H9 (cell line): ENCODE measurements at regions not wholly inside any gene's neighbourhood (a gene's known extent, or its start where the extent isn't known, plus 50 kb on each side); places are given as distances from the start of the nearest gene placed in this dataset.

Source experiments
- DNase-seq: peaks from one replicate; pipeline ENCODE4 v3.0.0-alpha.2; 2017
- H2AFZ ChIP-seq: one replicate; pipeline ENCODE4 v1.6.1; 2013; ENCODE audit warnings: mild to moderate bottlenecking, low read length, control low read depth, moderate library complexity
- H2AK5ac ChIP-seq: 2 replicates; pipeline ENCODE4 v1.6.1; 2013; ENCODE audit warnings: low read length, control low read depth, mixed read lengths; ENCODE audit not compliant: insufficient read length
- H2BK120ac ChIP-seq: one replicate; pipeline ENCODE4 v1.6.1; 2013; ENCODE audit warnings: low read depth, mild to moderate bottlenecking, low read length, control low read depth, inconsistent platforms; ENCODE audit not compliant: poor library complexity, severe bottlenecking
- H2BK12ac ChIP-seq: 2 replicates; pipeline ENCODE4 v1.6.1; 2013; ENCODE audit warnings: low read length, control low read depth, mixed read lengths, low read depth; ENCODE audit not compliant: insufficient read length
- H2BK15ac ChIP-seq: 2 replicates; pipeline ENCODE4 v1.6.1; 2013; ENCODE audit warnings: low read depth, low read length, control low read depth
- H2BK20ac ChIP-seq: one replicate; pipeline ENCODE4 v1.6.1; 2013; ENCODE audit warnings: low read depth, mild to moderate bottlenecking, low read length, control low read depth, inconsistent platforms; ENCODE audit not compliant: poor library complexity, severe bottlenecking
- H2BK5ac ChIP-seq: 2 replicates; pipeline ENCODE4 v1.6.1; 2013; ENCODE audit warnings: low read length, control low read depth, mixed read lengths; ENCODE audit not compliant: insufficient read length
- H3K14ac ChIP-seq: 2 replicates; pipeline ENCODE4 v1.6.1; 2013; ENCODE audit warnings: low read length, control low read depth; ENCODE audit not compliant: insufficient read depth
- H3K18ac ChIP-seq: 2 replicates; pipeline ENCODE4 v1.6.1; 2013; ENCODE audit warnings: low read depth, mild to moderate bottlenecking, mixed read lengths, low read length, control low read depth; ENCODE audit not compliant: insufficient read length
- H3K23ac ChIP-seq: 2 replicates; pipeline ENCODE4 v1.6.1; 2013; ENCODE audit warnings: low read length, control low read depth, mixed read lengths, low read depth; ENCODE audit not compliant: insufficient read length
- H3K23me2 ChIP-seq: 2 replicates; pipeline ENCODE4 v1.6.1; 2013; ENCODE audit warnings: low read depth, mild to moderate bottlenecking, mixed read lengths, low read length, control low read depth; ENCODE audit not compliant: insufficient read length, poor library complexity, severe bottlenecking
- H3K27ac ChIP-seq: 2 replicates; pipeline ENCODE4 v1.5.1; 2013; ENCODE audit warnings: low read length, control low read depth, mixed read lengths, low read depth; ENCODE audit not compliant: insufficient read length
- H3K27me3 ChIP-seq: 2 replicates; pipeline ENCODE4 v1.6.1; 2013; ENCODE audit warnings: low read length, control low read depth, inconsistent platforms; ENCODE audit not compliant: insufficient read depth
- H3K4ac ChIP-seq: 2 replicates; pipeline ENCODE4 v1.6.1; 2013; ENCODE audit warnings: low read depth, mild to moderate bottlenecking, control low read depth, inconsistent platforms, low read length, moderate library complexity
- H3K4me1 ChIP-seq: 2 replicates; pipeline ENCODE4 v1.6.1; 2013; ENCODE audit warnings: low read length, control low read depth, inconsistent platforms; ENCODE audit not compliant: insufficient read depth
- H3K4me2 ChIP-seq: 2 replicates; pipeline ENCODE4 v1.6.1; 2013; ENCODE audit warnings: low read length, control low read depth, mixed read lengths; ENCODE audit not compliant: insufficient read length, insufficient read depth
- H3K56ac ChIP-seq: 2 replicates; pipeline ENCODE4 v1.6.1; 2013; ENCODE audit warnings: low read depth, mild to moderate bottlenecking, mixed read lengths, low read length, control low read depth; ENCODE audit not compliant: insufficient read length
- H3K79me1 ChIP-seq: 2 replicates; pipeline ENCODE4 v1.6.1; 2013; ENCODE audit warnings: low read depth, mild to moderate bottlenecking, moderate library complexity, low read length, control low read depth, inconsistent platforms; ENCODE audit not compliant: insufficient read depth, poor library complexity, severe bottlenecking
- H3K79me2 ChIP-seq: 2 replicates; pipeline ENCODE4 v1.6.1; 2013; ENCODE audit warnings: low read length, control low read depth, inconsistent platforms; ENCODE audit not compliant: insufficient read depth
- H3K9ac ChIP-seq: 2 replicates; pipeline ENCODE4 v1.6.1; 2013; ENCODE audit warnings: low read length, control low read depth, mixed read lengths; ENCODE audit not compliant: insufficient read length; ENCODE audit errors: extremely low read depth
- H3K9me3 ChIP-seq: one replicate; pipeline ENCODE4 v1.6.1; 2013; ENCODE audit warnings: low read depth, low read length, inconsistent platforms; ENCODE audit not compliant: control insufficient read depth
- H3T11ph ChIP-seq: one replicate; pipeline ENCODE4 v1.6.1; 2013; ENCODE audit warnings: mild to moderate bottlenecking, low read length, control low read depth, inconsistent platforms
- H4K20me1 ChIP-seq: one replicate; pipeline ENCODE4 v1.6.1; 2013; ENCODE audit not compliant: control insufficient read depth, insufficient read length, insufficient read depth
- H4K5ac ChIP-seq: 2 replicates; pipeline ENCODE4 v1.6.1; 2013; ENCODE audit warnings: low read depth, mild to moderate bottlenecking, mixed read lengths, low read length, control low read depth; ENCODE audit not compliant: insufficient read length
- H4K8ac ChIP-seq: replicated peaks from 2 replicates; pipeline ENCODE4 v1.6.1; 2013; ENCODE audit warnings: low read length, control low read depth, mixed read lengths, low read depth; ENCODE audit not compliant: insufficient read length
- H4K91ac ChIP-seq: 2 replicates; pipeline ENCODE4 v1.6.1; 2013; ENCODE audit warnings: low read depth, mild to moderate bottlenecking, moderate library complexity, mixed read lengths, low read length, control low read depth; ENCODE audit not compliant: insufficient read length
- H3K27ac Mint-ChIP-seq, 3 experiments: 2 replicates in 2 of 3; 3 replicates in 1 of 3; pipeline ENCODE4 v1.8.0; 2020 to 2021; ENCODE audit warnings: mixed read lengths in 3 of 3, mild to moderate bottlenecking in 1 of 3, moderate library complexity in 1 of 3
- H3K27me3 Mint-ChIP-seq: 2 replicates; pipeline ENCODE4 v1.8.0; 2021; ENCODE audit warnings: low read depth, mild to moderate bottlenecking, moderate library complexity, mixed read lengths
- H3K36me3 Mint-ChIP-seq, 3 experiments: 2 replicates in 2 of 3; 3 replicates in 1 of 3; pipeline ENCODE4 v1.8.0; 2020 to 2021; ENCODE audit warnings: low read depth in 3 of 3, mixed read lengths in 3 of 3; ENCODE audit not compliant: insufficient read depth in 1 of 3
- H3K4me1 Mint-ChIP-seq, 2 experiments: 2 replicates each; pipeline ENCODE4 v1.8.0; 2020; ENCODE audit warnings: mixed read lengths in 2 of 2
- H3K4me3 Mint-ChIP-seq, 2 experiments: 2 replicates in 1 of 2; 3 replicates in 1 of 2; pipeline ENCODE4 v1.8.0; 2020 to 2021; ENCODE audit warnings: mild to moderate bottlenecking in 2 of 2, mixed read lengths in 2 of 2, moderate library complexity in 1 of 2
- H3K9me3 Mint-ChIP-seq, 2 experiments: 2 replicates in 1 of 2; 3 replicates in 1 of 2; pipeline ENCODE4 v1.8.0; 2020; ENCODE audit warnings: mild to moderate bottlenecking in 2 of 2, mixed read lengths in 2 of 2, moderate library complexity in 1 of 2
- WGBS: extraction: QIAGEN DNeasy Blood & Tissue Kit; methylation state at CpG from one replicate; pipeline ENCODE4 v1.1.7; 2013; ENCODE audit warnings: missing lambda C conversion rate, low lambda C conversion rate, mixed read lengths; ENCODE audit not compliant: insufficient read length; ENCODE audit errors: extremely low coverage; 5-methylcytosine and 5-hydroxymethylcytosine counted together
- TF ChIP-seq, protein P1 (sequence below): fragments of 200-600 bp; sonication (generic); conservative IDR thresholded peaks from 3 replicates; pipeline ENCODE4 v1.8.0; 2021; ENCODE audit warnings: antibody characterized with exemption, mild to moderate bottlenecking

DNA sequence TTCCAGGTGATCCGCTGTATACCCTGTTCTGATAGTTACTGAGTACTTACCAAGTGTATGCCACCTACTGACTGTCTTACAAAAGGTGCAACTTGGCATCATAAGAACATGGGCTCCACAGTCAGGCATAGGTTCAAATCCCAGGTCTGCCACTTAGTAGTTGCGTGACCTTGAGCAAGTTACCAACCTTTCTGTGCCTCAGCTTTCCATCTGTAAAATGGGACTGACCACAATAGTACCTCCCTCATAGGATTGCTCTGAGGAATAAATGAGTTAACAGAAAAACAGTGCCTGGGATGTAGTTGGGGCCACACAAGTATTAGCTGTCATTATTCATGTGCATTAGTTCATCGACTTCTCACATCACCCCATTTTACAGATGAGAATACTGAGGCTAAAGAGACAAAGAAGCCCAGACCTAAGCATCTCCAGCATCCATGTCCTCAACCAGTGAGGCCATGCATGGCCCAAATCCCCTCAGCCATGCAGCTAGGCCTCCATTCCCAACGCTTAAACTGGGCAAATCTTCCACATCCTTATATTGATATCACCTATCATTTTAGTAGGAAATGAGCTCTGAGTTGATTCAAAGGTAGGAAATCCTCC is 51.3 kb upstream of the UBE2L5 start:
- H2AK5ac ChIP-seq: no peak overlapping the region
- Mint-ChIP-seq H3K4me1 (peaks cover 0 to 3% of the 10 kb centered on the region in 2 experiments; a peak in 2 of 4 replicates), H3K9me3 (no peaks in the 10 kb centered on the region; a peak in 1 of 5 replicates), H3K4me3 (no peak overlapping the region), H3K27me3 (peaks cover 4% of the 10 kb centered on the region; the same call in 1 of the 2 replicates), H3K36me3 (no peaks in the 10 kb centered on the region), H3K27ac (no peak overlapping the region)
- no peak overlapping the region for H2BK20ac ChIP-seq
- no CpG with 5 or more reads among the region's 4 CpGs for WGBS
- no peaks in the 10 kb centered on the region for H3K27me3 ChIP-seq
- H3K79me2 ChIP-seq: no peaks in the 10 kb centered on the region
- no peak overlapping the region for H3K56ac ChIP-seq
- no peaks in the 10 kb centered on the region for H3K9me3 ChIP-seq
- H2BK5ac ChIP-seq: no peak overlapping the region
- H2BK12ac ChIP-seq: no peak overlapping the region
- no peak for DNase-seq
- no peaks in the 10 kb centered on the region for H3K23me2 ChIP-seq
- TF ChIP-seq, protein P1, sequence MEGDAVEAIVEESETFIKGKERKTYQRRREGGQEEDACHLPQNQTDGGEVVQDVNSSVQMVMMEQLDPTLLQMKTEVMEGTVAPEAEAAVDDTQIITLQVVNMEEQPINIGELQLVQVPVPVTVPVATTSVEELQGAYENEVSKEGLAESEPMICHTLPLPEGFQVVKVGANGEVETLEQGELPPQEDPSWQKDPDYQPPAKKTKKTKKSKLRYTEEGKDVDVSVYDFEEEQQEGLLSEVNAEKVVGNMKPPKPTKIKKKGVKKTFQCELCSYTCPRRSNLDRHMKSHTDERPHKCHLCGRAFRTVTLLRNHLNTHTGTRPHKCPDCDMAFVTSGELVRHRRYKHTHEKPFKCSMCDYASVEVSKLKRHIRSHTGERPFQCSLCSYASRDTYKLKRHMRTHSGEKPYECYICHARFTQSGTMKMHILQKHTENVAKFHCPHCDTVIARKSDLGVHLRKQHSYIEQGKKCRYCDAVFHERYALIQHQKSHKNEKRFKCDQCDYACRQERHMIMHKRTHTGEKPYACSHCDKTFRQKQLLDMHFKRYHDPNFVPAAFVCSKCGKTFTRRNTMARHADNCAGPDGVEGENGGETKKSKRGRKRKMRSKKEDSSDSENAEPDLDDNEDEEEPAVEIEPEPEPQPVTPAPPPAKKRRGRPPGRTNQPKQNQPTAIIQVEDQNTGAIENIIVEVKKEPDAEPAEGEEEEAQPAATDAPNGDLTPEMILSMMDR: no peak
- no peak overlapping the region for H4K91ac ChIP-seq
- H2BK15ac ChIP-seq: no peak overlapping the region
- H3K4ac ChIP-seq: no peak overlapping the region
- no peaks in the 10 kb centered on the region for H3K79me1 ChIP-seq
- H3K27ac ChIP-seq: no peak overlapping the region
- no peak overlapping the region for H3K23ac ChIP-seq
- H3K4me2 ChIP-seq: no peak overlapping the region
- H3T11ph ChIP-seq: no peak overlapping the region
- no peak overlapping the region for H3K18ac ChIP-seq
- H3K14ac ChIP-seq: no peak overlapping the region
- H3K9ac ChIP-seq: no peak overlapping the region
- no peak overlapping the region for H4K8ac ChIP-seq
- H4K20me1 ChIP-seq: no peaks in the 10 kb centered on the region
- 0 out of 2 replicates have a peak, but pooled peaks cover 2% of the 10 kb centered on the region for H3K4me1 ChIP-seq
- H2BK120ac ChIP-seq: no peak overlapping the region
- no peak overlapping the region for H2AFZ ChIP-seq
- no peak overlapping the region for H4K5ac ChIP-seq
